K562 (cell line): ENCODE measurements at regions not wholly inside any gene's neighbourhood (a gene's known extent, or its start where the extent isn't known, plus 50 kb on each side); places are given as distances from the start of the nearest gene placed in this dataset.

Source experiments
- ATAC-seq: fragments of 200-7000 bp; cut with Tn5 transposase; 3 replicates; pipeline ENCODE4 v1.9.1; 2020; ENCODE audit warnings: moderate library complexity
- BruUV-seq: library from RNA; stranded (reverse); fragments of 400-500 nt; replicated peaks from 2 replicates; lab custom pipeline; 2021; lab: Mats Ljungman, UMichigan
- CTCF ChIA-PET: fragments of 300-600 bp; formaldehyde crosslinking; extraction: SDS; loops from one replicate; lab custom pipeline; 2021; ENCODE audit warnings: low intra/inter-chr PET ratio; lab: Yijun Ruan, JAX
- POLR2A ChIA-PET: fragments of 300-600, 350-650 bp; sonication (Branson Sonifier 250); formaldehyde crosslinking; extraction: SDS; loops from one replicate; lab custom pipeline; 2021; ENCODE audit warnings: antibody characterized with exemption, inconsistent platforms; lab: Yijun Ruan, JAX
- DNase-seq, 4 experiments: peaks; one replicate each; pipeline versions ENCODE4 v3.0.0 to v3.0.0-alpha.2; 2011 to 2018; ENCODE audit warnings: low spot score in 3 of 4, mixed read lengths in 3 of 4; ENCODE audit errors: extremely low read depth in 1 of 4
- FAIRE-seq: peaks from 2 replicates; lab custom pipeline; 2011; peaks lifted over from hg19 to GRCh38; lab: Jason Lieb, UNC
- H2AFZ ChIP-seq: 2 replicates; pipeline ENCODE4 v1.6.0; 2011; ENCODE audit warnings: low read depth, low read length, control low read depth, inconsistent platforms
- H3K27ac ChIP-seq: fragments of 200-600 bp; 3 replicates; pipeline ENCODE4 v1.8.0; 2011; ENCODE audit warnings: low read depth, mild to moderate bottlenecking, control low read depth, inconsistent platforms, low read length, moderate library complexity, mixed read lengths; ENCODE audit errors: extremely low read depth
- H3K27me3 ChIP-seq, 2 experiments: fragments of 300-600 bp in 1 of 2; 2 replicates in 1 of 2; 3 replicates in 1 of 2; pipeline versions ENCODE4 v1.6.0 to v1.8.0; 2011; ENCODE audit warnings: inconsistent platforms in 2 of 2, low read length in 2 of 2, mild to moderate bottlenecking in 1 of 2, mixed read lengths in 1 of 2, moderate library complexity in 1 of 2; ENCODE audit not compliant: control insufficient read depth in 2 of 2, insufficient read depth in 2 of 2
- H3K36me3 ChIP-seq: fragments of 300-600 bp; 3 replicates; pipeline ENCODE4 v1.8.0; 2011; ENCODE audit warnings: mild to moderate bottlenecking, low read length, inconsistent platforms; ENCODE audit not compliant: control insufficient read depth, insufficient read depth
- H3K4me1 ChIP-seq, 2 experiments: fragments of 200-600 bp in 1 of 2; replicated peaks in 1 of 2; 2 replicates in 1 of 2; 3 replicates in 1 of 2; pipeline versions ENCODE4 v1.5.1 to v1.8.0; 2011; ENCODE audit warnings: inconsistent platforms in 2 of 2, low read length in 2 of 2, mild to moderate bottlenecking in 1 of 2, mixed read lengths in 1 of 2, moderate library complexity in 1 of 2; ENCODE audit not compliant: control insufficient read depth in 2 of 2, insufficient read depth in 2 of 2
- H3K4me2 ChIP-seq: 2 replicates; pipeline ENCODE4 v1.6.1; 2011; ENCODE audit warnings: low read length, control low read depth, inconsistent platforms, mixed read lengths; ENCODE audit not compliant: insufficient read depth
- H3K4me3 ChIP-seq: fragments of 200-600 bp; sonication (generic), shearing (Covaris generic); 2 replicates; pipeline ENCODE4 v1.5.1; 2016; ENCODE audit warnings: control low read depth, inconsistent platforms
- H3K79me2 ChIP-seq: fragments of 200-600 bp; 3 replicates; pipeline ENCODE4 v1.8.0; 2011; ENCODE audit warnings: low read length, inconsistent platforms; ENCODE audit not compliant: control insufficient read depth, insufficient read depth
- H3K9ac ChIP-seq, 2 experiments: 2 replicates each; pipeline versions ENCODE4 v1.6.0 to v1.6.1; 2011; ENCODE audit warnings: low read depth in 2 of 2, low read length in 2 of 2, control low read depth in 1 of 2, inconsistent platforms in 1 of 2, mild to moderate bottlenecking in 1 of 2, mixed read lengths in 1 of 2; ENCODE audit not compliant: insufficient read depth in 1 of 2
- H3K9me1 ChIP-seq: one replicate; pipeline ENCODE4 v1.6.0; 2011; ENCODE audit warnings: inconsistent platforms, mild to moderate bottlenecking, low read length, moderate library complexity; ENCODE audit not compliant: control insufficient read depth, insufficient read depth
- H3K9me3 ChIP-seq: replicated peaks from 2 replicates; pipeline ENCODE4 v1.5.1; 2011; ENCODE audit warnings: low read depth, low read length, inconsistent platforms; ENCODE audit not compliant: control insufficient read depth, insufficient read depth
- H4K20me1 ChIP-seq: replicated peaks from 2 replicates; pipeline ENCODE4 v1.6.1; 2011; ENCODE audit warnings: low read length, inconsistent platforms, mixed read lengths; ENCODE audit not compliant: control insufficient read depth, insufficient read depth
- BRCA1 ChIP-seq, 2 experiments: fragments of 450-650 bp in 1 of 2; sonication (generic) in 1 of 2; formaldehyde crosslinking in 1 of 2; IDR thresholded peaks; 2 replicates each; pipeline versions ENCODE4 v1.5.0 to v1.6.1; 2017 to 2020; ENCODE audit warnings: mild to moderate bottlenecking in 1 of 2, missing genetic modification reagents in 1 of 2
- FOXJ3 ChIP-seq: sonication (generic); formaldehyde crosslinking; IDR thresholded peaks from 2 replicates; pipeline ENCODE4 v1.4.0; 2020; ENCODE audit warnings: mild to moderate bottlenecking, missing genetic modification reagents
- GATAD2A ChIP-seq: fragments of 450-650 bp; IDR thresholded peaks from 2 replicates; pipeline ENCODE4 v1.6.1; 2017
- MITF ChIP-seq: IDR thresholded peaks from 2 replicates; pipeline ENCODE4 v1.6.1; 2014; ENCODE audit warnings: antibody characterized with exemption
- MLLT1 ChIP-seq, 2 experiments: fragments of 450-650 bp; IDR thresholded peaks; 2 replicates each; pipeline ENCODE4 v1.6.1; 2016
- PYGO2 ChIP-seq: fragments of 450-650 bp; IDR thresholded peaks from 2 replicates; pipeline ENCODE4 v1.6.1; 2016; ENCODE audit warnings: mild to moderate bottlenecking, missing genetic modification characterization, moderate library complexity, missing compliant biosample characterization
- RNF2 ChIP-seq: sonication (generic); IDR thresholded peaks from 2 replicates; pipeline ENCODE4 v1.6.1; 2016
- SMC3 ChIP-seq: conservative IDR thresholded peaks from 2 replicates; pipeline ENCODE4 v1.6.1; 2011; ENCODE audit warnings: low read depth, low read length, improper control_type of control experiment; ENCODE audit not compliant: insufficient read depth
- SREBF2 ChIP-seq: sonication (generic); formaldehyde crosslinking; IDR thresholded peaks from 2 replicates; pipeline ENCODE4 v1.4.0; 2020; ENCODE audit warnings: mild to moderate bottlenecking, missing genetic modification reagents
- SRSF3 ChIP-seq: fragments of 200-400 bp; formaldehyde crosslinking; IDR thresholded peaks from 2 replicates; pipeline ENCODE4 v1.6.1; 2016; ENCODE audit warnings: mild to moderate bottlenecking, low read length, moderate library complexity; ENCODE audit not compliant: insufficient read depth
- THRB ChIP-seq: fragments of 450-650 bp; formaldehyde crosslinking; conservative IDR thresholded peaks from 2 replicates; pipeline ENCODE4 v1.4.0; 2022; ENCODE audit warnings: mild to moderate bottlenecking, missing genetic modification characterization
- ZBTB17 ChIP-seq: fragments of 450-650 bp; formaldehyde crosslinking; IDR thresholded peaks from 2 replicates; pipeline ENCODE4 v1.4.0; 2020; ENCODE audit warnings: mild to moderate bottlenecking
- WGBS: fragments of 100-300 bp; shearing (Covaris generic); methylation state at CpG from one replicate; pipeline ENCODE4 v1.1.6; 2016; ENCODE audit warnings: low coverage, mixed read lengths; ENCODE audit not compliant: insufficient coverage; ENCODE audit errors: missing lambda C conversion rate; 5-methylcytosine and 5-hydroxymethylcytosine counted together
- in situ Hi-C: fragments of 300-500 bp; cut with MboI; formaldehyde crosslinking; loops from 4 replicates; pipeline ENCODE4 v1.15.0; 2018; ENCODE audit warnings: inconsistent platforms, mixed read lengths
- intact Hi-C: fragments of 100-400 bp; cut with micrococcal nuclease; formaldehyde crosslinking; loops from 2 replicates; pipeline ENCODE4 v1.14.2; 2022
- TF ChIP-seq, protein P1 (sequence below): fragments of 250-450 bp; sonication (Bioruptor Pico); IDR thresholded peaks from 2 replicates; pipeline ENCODE4 v1.8.0; 2022; ENCODE audit warnings: inconsistent platforms
- TF ChIP-seq, protein P2 (sequence below): fragments of 250-450 bp; sonication (Bioruptor Pico); IDR thresholded peaks from 2 replicates; pipeline ENCODE4 v1.8.0; 2021; ENCODE audit warnings: moderate library complexity, mild to moderate bottlenecking, inconsistent platforms

GRCh38 chr5:153118018-153118417 lies 372.5 kb upstream of the GRIA1 start:
- intact Hi-C loops = no loop called here
- H2AFZ ChIP-seq = no peak overlapping the region
- no TSS peak for BruUV-seq
- no peaks in the 10 kb centered on the region for H3K79me2 ChIP-seq
- H3K9me3 ChIP-seq = no peaks in the 10 kb centered on the region
- H3K36me3 ChIP-seq = no peaks in the 10 kb centered on the region
- H3K9me1 ChIP-seq = no peaks in the 10 kb centered on the region
- no peaks in the 10 kb centered on the region for H4K20me1 ChIP-seq
- ChIA-PET POLR2A (no interaction called here), CTCF (no interaction called here)
- H3K27me3 ChIP-seq = no peaks in the 10 kb centered on the region
- ATAC-seq (no peak), DNase-seq (no peak), FAIRE-seq (no peak)
- no peak overlapping the region for H3K4me2 ChIP-seq
- no peak overlapping the region for H3K4me3 ChIP-seq
- in situ Hi-C loops = no loop called here
- no peaks in the 10 kb centered on the region for H3K4me1 ChIP-seq
- H3K27ac ChIP-seq = no peak overlapping the region
- 0% methylated on average over 1 of the region's 1 CpG for WGBS
- H3K9ac ChIP-seq = no peak overlapping the region
- TF ChIP-seq SMC3 (no peak), MITF (no peak), PYGO2 (tag) (no peak), ZBTB17 (CRISPR knock-in tag) (no peak), SRSF3 (no peak), SREBF2 (CRISPR knock-in tag) (no peak), RNF2 (no peak), FOXJ3 (no peak), THRB (CRISPR knock-in tag) (no peak), BRCA1 (IDR thresholded peaks at IDR 0.05) (no peak), BRCA1 (CRISPR knock-in tag; IDR thresholded peaks at IDR 0.05) (no peak), MLLT1 (IDR thresholded peaks at IDR 0.05) (no peak), GATAD2A (no peak)
- TF ChIP-seq, protein P1, sequence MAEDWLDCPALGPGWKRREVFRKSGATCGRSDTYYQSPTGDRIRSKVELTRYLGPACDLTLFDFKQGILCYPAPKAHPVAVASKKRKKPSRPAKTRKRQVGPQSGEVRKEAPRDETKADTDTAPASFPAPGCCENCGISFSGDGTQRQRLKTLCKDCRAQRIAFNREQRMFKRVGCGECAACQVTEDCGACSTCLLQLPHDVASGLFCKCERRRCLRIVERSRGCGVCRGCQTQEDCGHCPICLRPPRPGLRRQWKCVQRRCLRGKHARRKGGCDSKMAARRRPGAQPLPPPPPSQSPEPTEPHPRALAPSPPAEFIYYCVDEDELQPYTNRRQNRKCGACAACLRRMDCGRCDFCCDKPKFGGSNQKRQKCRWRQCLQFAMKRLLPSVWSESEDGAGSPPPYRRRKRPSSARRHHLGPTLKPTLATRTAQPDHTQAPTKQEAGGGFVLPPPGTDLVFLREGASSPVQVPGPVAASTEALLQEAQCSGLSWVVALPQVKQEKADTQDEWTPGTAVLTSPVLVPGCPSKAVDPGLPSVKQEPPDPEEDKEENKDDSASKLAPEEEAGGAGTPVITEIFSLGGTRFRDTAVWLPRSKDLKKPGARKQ (CRISPR knock-in tag) = no peak
- TF ChIP-seq, protein P2, sequence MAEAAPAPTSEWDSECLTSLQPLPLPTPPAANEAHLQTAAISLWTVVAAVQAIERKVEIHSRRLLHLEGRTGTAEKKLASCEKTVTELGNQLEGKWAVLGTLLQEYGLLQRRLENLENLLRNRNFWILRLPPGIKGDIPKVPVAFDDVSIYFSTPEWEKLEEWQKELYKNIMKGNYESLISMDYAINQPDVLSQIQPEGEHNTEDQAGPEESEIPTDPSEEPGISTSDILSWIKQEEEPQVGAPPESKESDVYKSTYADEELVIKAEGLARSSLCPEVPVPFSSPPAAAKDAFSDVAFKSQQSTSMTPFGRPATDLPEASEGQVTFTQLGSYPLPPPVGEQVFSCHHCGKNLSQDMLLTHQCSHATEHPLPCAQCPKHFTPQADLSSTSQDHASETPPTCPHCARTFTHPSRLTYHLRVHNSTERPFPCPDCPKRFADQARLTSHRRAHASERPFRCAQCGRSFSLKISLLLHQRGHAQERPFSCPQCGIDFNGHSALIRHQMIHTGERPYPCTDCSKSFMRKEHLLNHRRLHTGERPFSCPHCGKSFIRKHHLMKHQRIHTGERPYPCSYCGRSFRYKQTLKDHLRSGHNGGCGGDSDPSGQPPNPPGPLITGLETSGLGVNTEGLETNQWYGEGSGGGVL (CRISPR knock-in tag) = no peak
